Thyroid gland (tissue), 4 donors: ENCODE measurements at regions not wholly inside any gene's neighbourhood (a gene's known extent, or its start where the extent isn't known, plus 50 kb on each side); places are given as distances from the start of the nearest gene placed in this dataset.

Experiments
- DNase-seq, 2 donors: peaks; one replicate each; pipeline ENCODE4 v3.0.0-alpha.2; 2019
- H3K27ac ChIP-seq, 3 donors: fragments of 200-600 bp; sonication (generic); 1 replicate in 2 of 3; 2 replicates in 1 of 3; pipeline ENCODE4 v1.5.1; 2016 to 2019; ENCODE audit warnings: mild to moderate bottlenecking in 1 of 3, moderate library complexity in 1 of 3
- H3K27me3 ChIP-seq: fragments of 200-600 bp; sonication (generic); one replicate; pipeline ENCODE4 v1.5.1; 2019
- H3K36me3 ChIP-seq, 2 donors: fragments of 200-600 bp; sonication (generic); one replicate each; pipeline ENCODE4 v1.5.1; 2016 to 2019
- H3K4me1 ChIP-seq, 2 donors: fragments of 200-600 bp; sonication (generic); one replicate each; pipeline ENCODE4 v1.5.1; 2017 to 2019
- H3K4me3 ChIP-seq, 3 donors: fragments of 200-600 bp; sonication (generic); replicated peaks in 1 of 3; 1 replicate in 2 of 3; 2 replicates in 1 of 3; pipeline ENCODE4 v1.5.1; 2016; ENCODE audit warnings: mild to moderate bottlenecking in 1 of 3
- H3K9me3 ChIP-seq: fragments of 200-600 bp; sonication (generic); one replicate; pipeline ENCODE4 v1.5.1; 2017
- POLR2A ChIP-seq, 2 donors: fragments of 450-650 bp; IDR thresholded peaks; one replicate each; pipeline ENCODE4 v1.6.1; 2017; ENCODE audit warnings: antibody characterized with exemption in 2 of 2, mild to moderate bottlenecking in 2 of 2, moderate library complexity in 1 of 2
- WGBS, 2 donors: methylation state at CpG; one replicate each; pipeline ENCODE4 v1.1.5; 2017; 5-methylcytosine and 5-hydroxymethylcytosine counted together
- intact Hi-C: fragments of 100-400 bp; cut with DNase I; formaldehyde crosslinking; loops from one replicate; pipeline ENCODE4 v1.15.1; 2023
- TF ChIP-seq, protein P1 (sequence below), 6 experiments: fragments of 200-600 bp in 3 of 6; fragments of 450-650 bp in 3 of 6; sonication (generic) in 3 of 6; IDR thresholded peaks; one replicate each; pipeline ENCODE4 v1.5.1; 2016 to 2019; ENCODE audit warnings: antibody characterized with exemption in 6 of 6, mild to moderate bottlenecking in 2 of 6, inconsistent platforms in 1 of 6, moderate library complexity in 1 of 6

DNA sequence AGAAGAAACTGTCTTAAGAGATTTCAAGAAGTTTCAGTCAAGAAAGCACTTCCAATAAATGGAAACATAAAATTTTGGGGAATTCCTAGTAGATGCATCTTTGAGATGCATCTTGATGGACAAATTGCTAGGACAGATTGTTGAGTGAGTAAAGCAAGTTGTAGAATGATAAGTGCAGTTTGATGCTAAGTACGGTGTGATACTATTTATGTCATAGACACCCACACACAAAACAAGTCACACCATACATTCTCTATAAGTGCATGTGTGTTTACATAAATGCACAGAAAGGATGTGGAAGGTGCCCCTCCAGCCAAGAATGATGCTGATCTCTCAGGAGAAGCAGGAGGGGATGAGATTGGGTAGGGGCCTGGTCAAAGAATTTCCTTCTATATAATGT, 375.7 kb downstream of the FOXO1 start:
- TF ChIP-seq, protein P1, sequence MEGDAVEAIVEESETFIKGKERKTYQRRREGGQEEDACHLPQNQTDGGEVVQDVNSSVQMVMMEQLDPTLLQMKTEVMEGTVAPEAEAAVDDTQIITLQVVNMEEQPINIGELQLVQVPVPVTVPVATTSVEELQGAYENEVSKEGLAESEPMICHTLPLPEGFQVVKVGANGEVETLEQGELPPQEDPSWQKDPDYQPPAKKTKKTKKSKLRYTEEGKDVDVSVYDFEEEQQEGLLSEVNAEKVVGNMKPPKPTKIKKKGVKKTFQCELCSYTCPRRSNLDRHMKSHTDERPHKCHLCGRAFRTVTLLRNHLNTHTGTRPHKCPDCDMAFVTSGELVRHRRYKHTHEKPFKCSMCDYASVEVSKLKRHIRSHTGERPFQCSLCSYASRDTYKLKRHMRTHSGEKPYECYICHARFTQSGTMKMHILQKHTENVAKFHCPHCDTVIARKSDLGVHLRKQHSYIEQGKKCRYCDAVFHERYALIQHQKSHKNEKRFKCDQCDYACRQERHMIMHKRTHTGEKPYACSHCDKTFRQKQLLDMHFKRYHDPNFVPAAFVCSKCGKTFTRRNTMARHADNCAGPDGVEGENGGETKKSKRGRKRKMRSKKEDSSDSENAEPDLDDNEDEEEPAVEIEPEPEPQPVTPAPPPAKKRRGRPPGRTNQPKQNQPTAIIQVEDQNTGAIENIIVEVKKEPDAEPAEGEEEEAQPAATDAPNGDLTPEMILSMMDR (IDR thresholded peaks at IDR 0.05): no peak
- Histone ChIP-seq H3K4me3 (no peak overlapping the region), H3K4me1 (no peaks in the 10 kb centered on the region), H3K9me3 (no peaks in the 10 kb centered on the region), H3K27ac (no peak overlapping the region), H3K36me3 (no peaks in the 10 kb centered on the region), H3K27me3 (no peaks in the 10 kb centered on the region)
- intact Hi-C loops: no loop called here
- WGBS, 2 donors: 89 to 97% methylated on average over 1 of the region's 1 CpG
- DNase-seq: no peak

DNA sequence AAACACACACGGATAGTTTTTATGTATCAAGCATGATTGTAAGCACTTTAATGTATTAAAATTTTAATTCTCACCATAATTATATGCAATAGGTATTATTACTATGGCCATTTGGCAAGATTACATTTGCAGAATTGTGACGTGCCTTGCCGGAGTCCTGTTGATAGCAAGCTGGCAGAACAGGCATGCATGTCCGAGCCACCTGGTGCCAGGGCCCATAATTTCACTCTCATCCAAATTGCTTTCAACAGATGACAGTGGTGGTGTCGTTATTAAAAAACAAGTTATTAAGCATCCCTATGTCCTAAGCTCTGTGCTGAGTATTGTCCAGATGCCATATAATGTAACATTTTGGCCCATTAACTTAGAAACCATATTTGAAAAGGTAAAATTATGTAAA, 374.3 kb downstream of the FOXO1 start:
- no peaks in the 10 kb centered on the region for H3K9me3 ChIP-seq
- H3K27me3 ChIP-seq: no peaks in the 10 kb centered on the region
- TF ChIP-seq, protein P1 (IDR thresholded peaks at IDR 0.05): no peak
- TF ChIP-seq POLR2A (IDR thresholded peaks at IDR 0.05): no peak
- intact Hi-C loops: no loop called here
- no peaks in the 10 kb centered on the region for H3K36me3 ChIP-seq
- H3K4me1 ChIP-seq: no peaks in the 10 kb centered on the region
- DNase-seq: no peak
- WGBS, 2 donors: 95 to 96% methylated on average over 5 of the region's 5 CpGs
- H3K27ac ChIP-seq: no peak overlapping the region
- no peak overlapping the region for H3K4me3 ChIP-seq

DNA sequence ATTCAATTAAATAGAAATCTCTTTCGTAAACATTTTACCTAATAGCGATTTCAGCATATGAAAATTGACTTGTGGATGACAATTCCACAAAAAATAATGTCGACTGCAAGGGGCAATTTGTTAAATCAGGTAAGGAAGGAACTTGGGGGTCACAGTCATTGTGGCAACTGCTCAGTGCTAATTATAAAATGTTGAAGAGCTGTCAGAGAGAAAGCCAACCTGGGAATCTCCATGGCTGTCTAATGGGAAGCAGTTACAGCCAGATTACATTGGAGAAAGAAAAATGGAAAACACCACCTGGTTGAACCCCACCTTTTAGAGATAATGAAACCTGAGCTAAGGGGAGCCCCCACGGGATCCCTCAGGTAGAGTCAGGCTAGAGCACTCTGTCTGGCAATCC, 373.9 kb downstream of the FOXO1 start:
- WGBS, 2 donors: 83 to 91% methylated on average over 4 of the region's 4 CpGs
- no peaks in the 10 kb centered on the region for H3K9me3 ChIP-seq
- no peaks in the 10 kb centered on the region for H3K36me3 ChIP-seq
- no peak overlapping the region for H3K4me3 ChIP-seq
- no peaks in the 10 kb centered on the region for H3K4me1 ChIP-seq
- no peak for DNase-seq
- intact Hi-C loops: no loop called here
- H3K27me3 ChIP-seq: no peaks in the 10 kb centered on the region
- H3K27ac ChIP-seq: no peak overlapping the region
- TF ChIP-seq, protein P1 (IDR thresholded peaks at IDR 0.05): no peak
- no peak for TF ChIP-seq POLR2A (IDR thresholded peaks at IDR 0.05)

DNA sequence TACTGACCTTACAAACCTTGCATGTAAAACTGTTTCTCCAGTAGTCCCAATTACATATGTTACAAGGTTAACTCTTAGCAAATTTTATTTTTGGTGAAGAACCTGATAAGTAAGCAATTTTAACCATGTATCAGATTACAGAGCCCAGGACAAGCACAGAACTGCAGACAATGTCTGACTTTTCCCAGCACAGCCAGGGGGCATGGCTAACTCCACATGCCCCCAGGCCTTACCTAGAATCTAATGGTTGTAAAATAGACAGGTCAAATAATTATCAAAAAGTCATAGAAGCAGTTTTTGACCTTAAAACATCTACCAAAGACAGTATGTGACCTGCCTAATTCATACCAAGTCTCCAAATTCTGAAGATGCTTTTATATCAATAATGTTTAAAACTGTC, 364.1 kb downstream of the FOXO1 start:
- intact Hi-C loops: no loop called here
- H3K36me3 ChIP-seq: no peaks in the 10 kb centered on the region
- TF ChIP-seq POLR2A (IDR thresholded peaks at IDR 0.05): no peak
- TF ChIP-seq, protein P1 (IDR thresholded peaks at IDR 0.05): no peak

DNA sequence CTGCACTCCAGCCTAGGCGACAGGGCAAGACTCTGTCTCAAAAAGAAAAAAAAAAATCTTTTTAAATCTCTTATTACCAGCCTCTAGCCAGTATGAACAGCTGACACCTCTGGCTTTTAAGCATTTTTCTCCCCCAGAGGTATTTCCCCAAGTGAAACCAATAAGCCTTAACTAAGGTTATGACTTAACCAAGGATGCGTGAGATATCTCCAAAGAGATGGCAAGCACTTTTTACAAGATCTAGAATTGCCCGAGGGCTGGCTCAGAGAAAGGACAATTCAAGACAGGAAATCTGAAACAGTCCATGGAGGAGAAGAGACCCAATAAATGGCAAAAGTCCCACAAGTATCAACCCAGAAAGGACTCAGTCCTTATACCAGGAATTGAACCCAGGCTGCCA, 362.1 kb downstream of the FOXO1 start:
- no peaks in the 10 kb centered on the region for H3K27me3 ChIP-seq
- no peak for DNase-seq
- no peak overlapping the region for H3K4me3 ChIP-seq
- 72 to 77% methylated on average over 3 of the region's 3 CpGs for whole genome bisulfite sequencing, 2 donors
- no peaks in the 10 kb centered on the region for H3K36me3 ChIP-seq
- TF ChIP-seq, protein P1 (IDR thresholded peaks at IDR 0.05): no peak
- TF ChIP-seq POLR2A (IDR thresholded peaks at IDR 0.05): no peak
- H3K9me3 ChIP-seq: no peaks in the 10 kb centered on the region
- no peaks in the 10 kb centered on the region for H3K4me1 ChIP-seq
- H3K27ac ChIP-seq: no peak overlapping the region
- intact Hi-C loops: no loop called here

More for the DNA sequence above, 364.1 kb downstream of the FOXO1 start:
- no peaks in the 10 kb centered on the region for H3K9me3 ChIP-seq
- no peak overlapping the region for H3K4me3 ChIP-seq
- DNase-seq: no peak
- no peaks in the 10 kb centered on the region for H3K4me1 ChIP-seq
- no peaks in the 10 kb centered on the region for H3K27me3 ChIP-seq
- no peak overlapping the region for H3K27ac ChIP-seq
